GM12892 (cell line): ENCODE measurements at regions not wholly inside any gene's neighbourhood (a gene's known extent, or its start where the extent isn't known, plus 50 kb on each side); places are given as distances from the start of the nearest gene placed in this dataset.

Experiments used
- POLR2AphosphoS5 ChIP-seq: IDR thresholded peaks from 2 replicates; pipeline ENCODE4 v1.6.1; 2011; ENCODE audit warnings: low read depth, low read length, control low read depth
- TAF1 ChIP-seq: IDR thresholded peaks from 2 replicates; pipeline ENCODE4 v1.6.1; 2011; ENCODE audit warnings: low read depth, mild to moderate bottlenecking, control low read depth, low read length, borderline replicate concordance

- TF ChIP-seq POLR2AphosphoS5 = no peak
- TF ChIP-seq TAF1 = no peak
Observed at GRCh38 chr15:69997161-69997485, 100.6 kb downstream of the TLE3 start.
